ENCODE measurements at regions not wholly inside any gene's neighbourhood (a gene's known extent, or its start where the extent isn't known, plus 50 kb on each side); places are given as distances from the start of the nearest gene placed in this dataset.

GRCh38 chr5:42970636-42971559 lies 69.2 kb downstream of the ANXA2R start:
- Histone ChIP-seq H3K4me1 (no peaks in the 10 kb centered on the region), H3K4me3 (no peak overlapping the region), H3K9me3 (no peaks in the 10 kb centered on the region), H3K27ac (no peak overlapping the region), H3K27me3 (ENCODE audit: insufficient read depth in 3 of 3, low read length in 2 of 3) (peaks cover 0 to 7% (median 4%) of the 10 kb centered on the region in 3 donors), H3K36me3 (ENCODE audit: insufficient read depth in 1 of 2, low read depth in 1 of 2) (no peaks in the 10 kb centered on the region)
- TF ChIP-seq, protein P1, sequence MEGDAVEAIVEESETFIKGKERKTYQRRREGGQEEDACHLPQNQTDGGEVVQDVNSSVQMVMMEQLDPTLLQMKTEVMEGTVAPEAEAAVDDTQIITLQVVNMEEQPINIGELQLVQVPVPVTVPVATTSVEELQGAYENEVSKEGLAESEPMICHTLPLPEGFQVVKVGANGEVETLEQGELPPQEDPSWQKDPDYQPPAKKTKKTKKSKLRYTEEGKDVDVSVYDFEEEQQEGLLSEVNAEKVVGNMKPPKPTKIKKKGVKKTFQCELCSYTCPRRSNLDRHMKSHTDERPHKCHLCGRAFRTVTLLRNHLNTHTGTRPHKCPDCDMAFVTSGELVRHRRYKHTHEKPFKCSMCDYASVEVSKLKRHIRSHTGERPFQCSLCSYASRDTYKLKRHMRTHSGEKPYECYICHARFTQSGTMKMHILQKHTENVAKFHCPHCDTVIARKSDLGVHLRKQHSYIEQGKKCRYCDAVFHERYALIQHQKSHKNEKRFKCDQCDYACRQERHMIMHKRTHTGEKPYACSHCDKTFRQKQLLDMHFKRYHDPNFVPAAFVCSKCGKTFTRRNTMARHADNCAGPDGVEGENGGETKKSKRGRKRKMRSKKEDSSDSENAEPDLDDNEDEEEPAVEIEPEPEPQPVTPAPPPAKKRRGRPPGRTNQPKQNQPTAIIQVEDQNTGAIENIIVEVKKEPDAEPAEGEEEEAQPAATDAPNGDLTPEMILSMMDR (IDR thresholded peaks at IDR 0.05), result peak; percentile 9
- intact Hi-C loops (cut with DNase I), result no loop called here
- no peak for ATAC-seq
- DNase-seq, result peak in 1 of 2 donors; percentile 54
- WGBS, 3 donors, result 56 to 63% (median 62%) methylated on average over 32 of the region's 32 CpGs

GRCh38 chr5:42965934-42966333 lies 74.2 kb downstream of the ANXA2R start:
- Histone ChIP-seq H3K4me1 (no peaks in the 10 kb centered on the region), H3K27me3 (ENCODE audit: insufficient read depth in 3 of 3, low read length in 2 of 3) (no peaks in the 10 kb centered on the region), H3K36me3 (ENCODE audit: insufficient read depth in 1 of 2, low read depth in 1 of 2) (no peaks in the 10 kb centered on the region), H3K9me3 (no peaks in the 10 kb centered on the region), H3K4me3 (no peak overlapping the region), H3K27ac (no peak overlapping the region)
- DNase-seq (no peak), ATAC-seq (no peak)
- 70 to 84% (median 84%) methylated on average over 3 of the region's 3 CpGs for WGBS, 3 donors
- intact Hi-C loops (cut with DNase I), result no loop called here
- TF ChIP-seq, protein P1 (IDR thresholded peaks at IDR 0.05), result no peak

DNA sequence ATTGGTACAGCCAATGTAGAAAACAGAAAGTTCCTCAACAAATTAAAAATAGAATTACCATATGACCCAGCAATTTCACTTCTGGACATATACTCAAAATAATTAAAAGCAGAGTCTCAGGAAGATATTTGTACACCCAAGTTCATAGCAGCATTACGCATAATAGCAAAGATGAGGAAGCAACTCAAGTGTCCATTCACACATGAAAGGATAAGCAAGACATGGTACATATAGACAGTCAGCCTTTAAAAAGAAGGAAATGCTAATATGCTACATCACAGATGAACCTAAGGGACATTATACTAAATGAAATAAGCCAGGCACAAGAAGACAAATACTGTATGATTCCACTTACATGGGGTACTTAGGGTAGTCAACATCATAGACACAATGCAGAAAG lies 76.7 kb downstream of the ANXA2R start:
- intact Hi-C loops (cut with DNase I), result no loop called here
- 94 to 100% (median 95%) methylated on average over 1 of the region's 1 CpG for WGBS, 3 donors
- Histone ChIP-seq H3K36me3 (ENCODE audit: insufficient read depth in 1 of 2, low read depth in 1 of 2) (no peaks in the 10 kb centered on the region), H3K27ac (no peak overlapping the region), H3K4me1 (no peaks in the 10 kb centered on the region), H3K27me3 (ENCODE audit: insufficient read depth in 3 of 3, low read length in 2 of 3) (no peaks in the 10 kb centered on the region), H3K4me3 (no peak overlapping the region), H3K9me3 (no peaks in the 10 kb centered on the region)
- ATAC-seq, result no peak
- TF ChIP-seq, protein P1 (IDR thresholded peaks at IDR 0.05), result no peak
- no peak for DNase-seq

GRCh38 chr5:42962124-42962523 lies 78.0 kb downstream of the ANXA2R start:
- H3K4me3 ChIP-seq, result no peak overlapping the region
- no peaks in the 10 kb centered on the region for H3K4me1 ChIP-seq
- no peak overlapping the region for H3K27ac ChIP-seq
- intact Hi-C loops (cut with DNase I), result no loop called here
- DNase-seq (no peak), ATAC-seq (no peak)
- H3K9me3 ChIP-seq, result no peaks in the 10 kb centered on the region
- 52 to 76% (median 68%) methylated on average over 2 of the region's 2 CpGs for WGBS, 3 donors
- no peaks in the 10 kb centered on the region for H3K36me3 ChIP-seq (ENCODE audit: insufficient read depth in 1 of 2, low read depth in 1 of 2)
- peaks cover 0 to 4% (median 3%) of the 10 kb centered on the region in 3 donors for H3K27me3 ChIP-seq (ENCODE audit: insufficient read depth in 3 of 3, low read length in 2 of 3)
- TF ChIP-seq, protein P1 (IDR thresholded peaks at IDR 0.05), result no peak
